Activated T-cell treated with anti-CD3 and anti-CD28 coated beads for 4 hours (primary cell): ENCODE measurements at regions not wholly inside any gene's neighbourhood (a gene's known extent, or its start where the extent isn't known, plus 50 kb on each side); places are given as distances from the start of the nearest gene placed in this dataset.

Source experiments
- DNase-seq: peaks from one replicate; pipeline ENCODE4 v3.0.0-alpha.2; 2020

GRCh38 chr4:108324450-108324849 lies 155.7 kb upstream of the LEF1 start:
- DNase-seq = no peak

GRCh38 chr4:108322497-108322896 lies 153.8 kb upstream of the LEF1 start:
- DNase-seq = no peak

- no peak for DNase-seq
Measured at GRCh38 chr4:108320061-108320460, 151.3 kb upstream of the LEF1 start.

- no peak for DNase-seq
Measured at GRCh38 chr4:108317377-108317776, 148.6 kb upstream of the LEF1 start.

GRCh38 chr4:108315694-108316093 lies 147.0 kb upstream of the LEF1 start:
- DNase-seq = no peak

- no peak for DNase-seq
Measured at GRCh38 chr4:108314900-108315589, 146.3 kb upstream of the LEF1 start.

- DNase-seq = no peak
Measured at GRCh38 chr4:108313546-108314339, 145.0 kb upstream of the LEF1 start.

GRCh38 chr4:108311313-108311712 lies 142.6 kb upstream of the LEF1 start:
- no peak for DNase-seq

- DNase-seq = no peak
Measured at GRCh38 chr4:108303488-108304177, 134.9 kb upstream of the LEF1 start.

GRCh38 chr4:108301545-108302251 lies 133.0 kb upstream of the LEF1 start:
- no peak for DNase-seq

- no peak for DNase-seq
Measured at GRCh38 chr4:108297605-108298004, 128.9 kb upstream of the LEF1 start.

GRCh38 chr4:108292229-108292628 lies 123.5 kb upstream of the LEF1 start:
- DNase-seq = no peak

- no peak for DNase-seq
Measured at GRCh38 chr4:108291137-108291536, 122.4 kb upstream of the LEF1 start.

GRCh38 chr4:108287834-108288413 lies 119.2 kb upstream of the LEF1 start:
- no peak for DNase-seq

- no peak for DNase-seq
Measured at GRCh38 chr4:108280072-108280471, 111.3 kb upstream of the LEF1 start.

- no peak for DNase-seq
Measured at GRCh38 chr4:108276690-108277089, 108.0 kb upstream of the LEF1 start.

GRCh38 chr4:108272986-108273385 lies 104.3 kb upstream of the LEF1 start:
- no peak for DNase-seq

GRCh38 chr4:108272561-108272960 lies 103.8 kb upstream of the LEF1 start:
- no peak for DNase-seq

GRCh38 chr4:108272046-108272445 lies 103.3 kb upstream of the LEF1 start:
- no peak for DNase-seq

GRCh38 chr4:108270466-108271450 lies 102.0 kb upstream of the LEF1 start:
- no peak for DNase-seq

GRCh38 chr4:108264693-108265092 lies 96.0 kb upstream of the LEF1 start:
- no peak for DNase-seq

GRCh38 chr4:108263057-108263456 lies 94.3 kb upstream of the LEF1 start:
- no peak for DNase-seq
